B cell (primary cell): ENCODE measurements at regions not wholly inside any gene's neighbourhood (a gene's known extent, or its start where the extent isn't known, plus 50 kb on each side); places are given as distances from the start of the nearest gene placed in this dataset.

Experiments used
- EZH2 ChIP-seq: IDR thresholded peaks from 2 replicates; pipeline ENCODE4 v1.6.1; 2012; ENCODE audit warnings: borderline replicate concordance, low read depth, mild to moderate bottlenecking, moderate library complexity, low read length; ENCODE audit not compliant: insufficient read depth, poor library complexity, severe bottlenecking
- TF ChIP-seq, protein P1 (sequence below): fragments of 200-600 bp; IDR thresholded peaks from one replicate; pipeline ENCODE4 v1.8.0; 2022; ENCODE audit warnings: antibody characterized with exemption, mild to moderate bottlenecking

DNA sequence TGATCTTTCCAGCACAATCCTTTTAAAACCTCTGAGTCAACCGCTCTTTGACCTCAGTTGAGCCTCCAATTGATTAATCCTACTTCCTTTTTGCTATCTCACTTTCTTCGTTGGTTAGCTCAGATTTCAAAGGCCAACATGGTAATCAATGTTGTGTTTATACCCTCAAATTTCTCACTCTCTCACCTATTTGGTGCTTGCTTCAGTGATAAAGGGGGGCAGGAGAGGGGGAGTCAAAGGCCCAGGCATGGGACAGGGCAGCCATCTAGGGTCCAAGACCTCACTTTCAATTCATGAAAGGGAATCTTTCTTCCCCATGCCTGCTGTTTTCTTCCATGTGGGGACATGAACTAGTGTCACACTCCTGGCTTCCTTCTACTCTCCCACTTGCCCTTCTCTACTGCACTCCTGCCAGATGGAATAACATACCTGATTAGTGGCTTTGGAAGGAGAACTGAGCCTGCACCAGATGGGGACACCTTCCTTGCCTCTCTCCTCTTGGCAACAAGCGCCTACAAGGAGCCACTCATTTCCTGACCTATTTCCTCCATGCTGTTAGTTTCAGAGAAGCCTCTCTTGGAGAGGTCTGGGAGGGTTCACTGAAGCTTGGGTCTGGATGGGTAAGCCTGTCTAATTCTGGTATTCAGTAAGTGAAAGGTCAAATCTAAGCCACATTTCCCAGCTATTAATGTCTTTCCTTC, 73.3 kb upstream of the ARHGAP29 start:
- TF ChIP-seq, protein P1, sequence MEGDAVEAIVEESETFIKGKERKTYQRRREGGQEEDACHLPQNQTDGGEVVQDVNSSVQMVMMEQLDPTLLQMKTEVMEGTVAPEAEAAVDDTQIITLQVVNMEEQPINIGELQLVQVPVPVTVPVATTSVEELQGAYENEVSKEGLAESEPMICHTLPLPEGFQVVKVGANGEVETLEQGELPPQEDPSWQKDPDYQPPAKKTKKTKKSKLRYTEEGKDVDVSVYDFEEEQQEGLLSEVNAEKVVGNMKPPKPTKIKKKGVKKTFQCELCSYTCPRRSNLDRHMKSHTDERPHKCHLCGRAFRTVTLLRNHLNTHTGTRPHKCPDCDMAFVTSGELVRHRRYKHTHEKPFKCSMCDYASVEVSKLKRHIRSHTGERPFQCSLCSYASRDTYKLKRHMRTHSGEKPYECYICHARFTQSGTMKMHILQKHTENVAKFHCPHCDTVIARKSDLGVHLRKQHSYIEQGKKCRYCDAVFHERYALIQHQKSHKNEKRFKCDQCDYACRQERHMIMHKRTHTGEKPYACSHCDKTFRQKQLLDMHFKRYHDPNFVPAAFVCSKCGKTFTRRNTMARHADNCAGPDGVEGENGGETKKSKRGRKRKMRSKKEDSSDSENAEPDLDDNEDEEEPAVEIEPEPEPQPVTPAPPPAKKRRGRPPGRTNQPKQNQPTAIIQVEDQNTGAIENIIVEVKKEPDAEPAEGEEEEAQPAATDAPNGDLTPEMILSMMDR: no peak
- TF ChIP-seq EZH2: no peak
